LNCaP clone FGC (cell line): ENCODE measurements at regions not wholly inside any gene's neighbourhood (a gene's known extent, or its start where the extent isn't known, plus 50 kb on each side); places are given as distances from the start of the nearest gene placed in this dataset.
"Not testable (repeated sequence)": the region's sequence is repeated elsewhere in the genome, so short reads cannot be mapped to it uniquely, and the experiment has no call there.

Source experiments
- DNase-seq: peaks from one replicate; pipeline ENCODE4 v3.0.0-alpha.2; 2011; ENCODE audit warnings: low read depth
- H3K4me3 ChIP-seq: 2 replicates; pipeline ENCODE4 v1.5.1; 2011; ENCODE audit warnings: mild to moderate bottlenecking, low read depth, low read length, control low read depth
- TF ChIP-seq, protein P1 (sequence below): IDR thresholded peaks from 2 replicates; pipeline ENCODE4 v1.5.1; 2012; ENCODE audit warnings: mild to moderate bottlenecking; ENCODE audit not compliant: control insufficient read depth, insufficient read depth; ENCODE audit errors: extremely low read depth

DNA sequence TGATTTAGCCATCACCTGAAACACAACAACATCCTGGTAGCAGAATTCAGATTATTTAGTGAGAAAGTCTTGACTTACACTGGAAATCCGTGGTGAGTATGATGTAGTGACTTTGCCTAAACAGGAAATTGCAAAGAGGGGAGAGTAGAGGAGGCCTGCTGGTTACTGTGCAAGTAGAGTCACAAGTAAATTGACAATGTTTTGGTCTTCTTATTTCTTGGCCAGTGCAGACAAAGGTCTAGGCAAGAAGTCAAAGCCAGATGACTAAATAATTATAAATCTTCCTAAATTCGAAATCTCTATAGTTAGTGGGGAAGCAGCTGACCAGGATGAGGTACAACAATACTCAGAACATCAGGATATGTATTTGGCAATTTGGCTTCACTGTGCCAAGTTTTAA lies 159.5 kb upstream of the KCTD3 start:
- no peak for DNase-seq
- no peak overlapping the region for H3K4me3 ChIP-seq
- TF ChIP-seq, protein P1, sequence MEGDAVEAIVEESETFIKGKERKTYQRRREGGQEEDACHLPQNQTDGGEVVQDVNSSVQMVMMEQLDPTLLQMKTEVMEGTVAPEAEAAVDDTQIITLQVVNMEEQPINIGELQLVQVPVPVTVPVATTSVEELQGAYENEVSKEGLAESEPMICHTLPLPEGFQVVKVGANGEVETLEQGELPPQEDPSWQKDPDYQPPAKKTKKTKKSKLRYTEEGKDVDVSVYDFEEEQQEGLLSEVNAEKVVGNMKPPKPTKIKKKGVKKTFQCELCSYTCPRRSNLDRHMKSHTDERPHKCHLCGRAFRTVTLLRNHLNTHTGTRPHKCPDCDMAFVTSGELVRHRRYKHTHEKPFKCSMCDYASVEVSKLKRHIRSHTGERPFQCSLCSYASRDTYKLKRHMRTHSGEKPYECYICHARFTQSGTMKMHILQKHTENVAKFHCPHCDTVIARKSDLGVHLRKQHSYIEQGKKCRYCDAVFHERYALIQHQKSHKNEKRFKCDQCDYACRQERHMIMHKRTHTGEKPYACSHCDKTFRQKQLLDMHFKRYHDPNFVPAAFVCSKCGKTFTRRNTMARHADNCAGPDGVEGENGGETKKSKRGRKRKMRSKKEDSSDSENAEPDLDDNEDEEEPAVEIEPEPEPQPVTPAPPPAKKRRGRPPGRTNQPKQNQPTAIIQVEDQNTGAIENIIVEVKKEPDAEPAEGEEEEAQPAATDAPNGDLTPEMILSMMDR = no peak

DNA sequence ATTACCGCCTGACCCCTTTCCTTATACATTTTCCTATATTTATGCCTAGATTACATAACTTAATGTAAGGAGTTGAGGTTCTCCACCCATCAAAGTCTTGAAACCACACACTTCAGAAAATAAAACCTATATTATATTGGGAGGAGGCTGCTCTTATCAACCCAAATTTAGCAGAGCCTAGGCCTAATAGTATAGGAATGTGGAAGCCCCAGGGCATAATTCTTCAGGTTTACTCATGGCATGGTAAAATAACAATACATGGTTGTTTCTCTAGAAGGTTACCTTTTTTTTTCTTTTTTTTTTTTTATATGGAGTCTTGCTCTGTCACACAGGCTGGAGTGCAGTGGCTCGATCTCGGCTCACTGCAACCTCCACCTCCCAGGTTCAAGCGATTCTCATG lies 157.6 kb upstream of the KCTD3 start:
- not testable (repeated sequence) for H3K4me3 ChIP-seq, DNase-seq

DNA sequence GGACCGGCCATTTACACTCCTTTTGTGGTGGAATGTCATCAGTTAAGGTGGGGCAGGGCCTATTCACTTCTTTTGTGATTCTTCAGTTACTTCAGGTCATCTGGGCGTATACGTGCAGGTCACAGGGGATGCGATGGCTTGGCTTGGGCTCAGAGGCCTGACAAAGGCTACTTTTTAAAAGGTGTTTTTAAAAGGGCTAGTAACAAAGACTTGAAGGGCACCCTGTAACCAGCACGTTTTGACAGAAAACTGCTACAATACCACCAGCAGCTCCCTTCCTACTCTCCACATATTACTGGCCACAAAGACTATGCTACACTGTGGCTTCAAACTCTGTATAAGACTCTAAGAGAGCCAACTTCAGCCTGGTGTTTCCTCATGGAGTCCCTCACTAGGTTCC lies 151.6 kb upstream of the KCTD3 start:
- not testable (repeated sequence) for H3K4me3 ChIP-seq

DNA sequence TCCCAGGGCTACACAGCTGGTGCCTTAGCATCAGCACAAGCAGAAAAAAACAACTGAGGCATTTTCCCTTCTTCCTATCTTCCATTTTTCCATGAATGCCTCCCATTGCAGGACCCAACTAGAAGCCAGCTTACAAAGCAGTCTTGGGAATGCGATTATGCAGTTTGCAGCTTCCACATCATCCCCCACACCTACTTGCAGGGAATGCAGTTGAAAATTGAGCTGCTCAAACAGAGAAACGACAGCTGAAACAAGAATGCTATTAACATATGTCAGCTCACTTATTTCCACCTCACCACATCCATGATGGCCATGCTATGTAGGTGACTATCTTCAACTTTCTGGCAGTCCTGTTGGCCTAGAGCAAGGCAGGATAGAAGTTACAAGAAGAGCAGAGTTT lies 150.6 kb upstream of the KCTD3 start:
- TF ChIP-seq, protein P1 = no peak
- DNase-seq = no peak
- H3K4me3 ChIP-seq = no peak overlapping the region

More for the DNA sequence above, 151.6 kb upstream of the KCTD3 start:
- not testable (repeated sequence) for DNase-seq

DNA sequence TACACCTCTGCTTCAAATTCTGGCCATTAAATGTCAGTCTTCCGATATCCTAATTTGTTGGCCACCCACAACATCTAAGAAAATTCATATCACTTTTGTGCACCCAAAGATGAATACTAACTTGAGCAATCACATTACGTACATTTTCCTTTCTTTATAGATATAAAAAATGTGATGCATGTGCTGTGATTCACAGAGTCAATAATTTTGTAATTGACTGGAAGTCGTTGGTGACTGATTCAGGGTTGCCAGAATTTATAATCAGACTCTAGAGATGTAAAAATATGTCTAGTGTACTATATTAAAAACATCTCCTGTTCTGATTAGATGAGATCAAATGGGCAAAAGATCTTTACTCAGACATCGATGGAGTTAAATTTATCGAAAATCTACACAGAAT lies 150.0 kb upstream of the KCTD3 start:
- no peak for DNase-seq
- TF ChIP-seq, protein P1 = no peak
- H3K4me3 ChIP-seq = no peak overlapping the region

DNA sequence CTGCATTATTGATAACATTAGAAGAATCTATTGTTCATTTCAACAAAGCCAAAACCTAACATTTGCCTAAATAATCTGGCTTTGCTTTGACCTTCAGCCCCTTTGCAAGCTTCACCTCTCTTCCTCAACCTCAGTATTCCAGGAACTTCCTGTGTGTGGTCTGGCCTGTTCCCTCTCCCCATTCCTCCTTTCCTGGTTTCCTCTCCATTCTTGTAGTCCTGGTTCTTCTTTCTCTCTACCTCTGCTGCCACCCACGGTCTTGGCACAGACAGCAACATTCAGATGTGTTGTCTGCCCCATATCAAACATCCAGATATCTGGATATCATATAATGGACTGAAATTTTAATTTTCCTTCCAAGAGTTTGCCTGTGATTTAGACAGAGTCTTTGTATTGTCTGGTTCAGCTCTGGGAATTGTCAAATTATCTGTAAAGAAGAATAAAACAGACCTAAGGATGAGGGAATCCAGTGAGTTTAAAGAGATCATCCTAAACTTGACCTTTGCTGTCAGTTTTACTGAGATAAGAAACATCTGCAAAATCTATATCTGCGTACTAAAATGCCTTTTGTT lies 148.1 kb upstream of the KCTD3 start:
- no peak for DNase-seq
- no peak overlapping the region for H3K4me3 ChIP-seq
- TF ChIP-seq, protein P1 = no peak

DNA sequence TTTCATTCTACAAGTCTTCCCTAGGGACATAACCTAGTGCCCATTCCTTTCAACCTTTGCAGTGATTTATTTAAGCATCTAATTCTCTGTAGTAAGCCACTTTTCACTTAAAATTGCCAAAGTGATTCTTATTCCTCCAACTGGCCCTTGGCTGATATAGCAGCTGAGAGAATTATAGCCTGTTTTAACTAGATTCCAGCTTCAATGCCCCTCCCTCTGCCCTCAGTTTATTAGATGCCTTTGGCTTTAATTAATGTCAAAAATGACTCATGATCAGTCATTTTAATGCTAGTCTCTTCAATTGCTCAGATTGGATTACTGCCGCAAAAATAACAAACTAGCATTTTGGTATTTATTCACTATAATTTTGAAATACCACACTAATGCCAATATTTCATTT lies 145.4 kb upstream of the KCTD3 start:
- no peak for DNase-seq
- TF ChIP-seq, protein P1 = no peak
- H3K4me3 ChIP-seq = no peak overlapping the region

DNA sequence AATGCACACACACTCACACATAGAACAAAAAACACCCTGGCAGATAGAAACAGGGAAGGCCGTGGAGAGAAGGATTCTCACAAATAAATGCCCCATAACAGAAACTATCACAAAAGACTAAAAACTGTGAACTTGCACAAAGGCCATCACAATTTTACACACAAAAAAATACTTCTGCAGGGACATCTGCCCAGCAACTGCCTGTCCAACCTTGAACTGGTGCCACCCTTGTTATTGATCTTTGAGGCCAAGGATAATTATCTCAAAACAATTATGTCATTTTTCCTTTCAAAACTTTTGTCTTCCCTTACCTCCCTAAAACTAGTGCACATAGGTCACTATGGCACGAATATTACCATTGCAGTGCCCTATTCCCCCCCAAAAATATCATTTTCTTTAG lies 143.8 kb upstream of the KCTD3 start:
- TF ChIP-seq, protein P1 = no peak
- H3K4me3 ChIP-seq = no peak overlapping the region
- no peak for DNase-seq
